ENCODE measurements at regions not wholly inside any gene's neighbourhood (a gene's known extent, or its start where the extent isn't known, plus 50 kb on each side); places are given as distances from the start of the nearest gene placed in this dataset.

DNA sequence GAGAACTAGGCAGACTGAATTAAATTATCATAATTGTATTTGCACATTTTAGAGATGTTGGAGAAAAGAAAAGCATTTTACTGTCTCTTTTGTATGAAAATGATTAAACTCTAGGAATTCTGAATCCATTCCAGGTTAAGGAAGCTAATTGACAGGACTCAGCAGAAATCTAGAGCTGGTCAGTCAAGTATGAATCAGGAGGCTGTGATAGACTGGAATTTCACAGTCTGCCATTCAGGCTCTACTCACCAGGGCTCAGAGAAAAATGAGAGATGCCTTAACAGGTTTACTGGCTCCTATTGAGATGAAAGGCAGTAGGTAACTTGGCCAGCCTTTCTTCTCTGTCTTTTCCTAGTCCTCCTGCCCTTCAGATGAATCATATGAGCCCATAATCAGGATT lies 693.9 kb upstream of the CHORDC1 start:
- H3K27ac ChIP-seq (ENCODE audit: extremely low read depth, low read depth, low read length): no peak overlapping the region
- no peak for TF ChIP-seq GLI4 (tag by site-specific recombination; IDR thresholded peaks at IDR 0.05)
- TF ChIP-seq ZNF529 (tag by site-specific recombination; IDR thresholded peaks at IDR 0.05; ENCODE audit: insufficient replicate concordance): no peak
- no peak for TF ChIP-seq ZBTB21 (tag by site-specific recombination; IDR thresholded peaks at IDR 0.05)
- no peak for TF ChIP-seq ZNF341 (tag by site-specific recombination; IDR thresholded peaks at IDR 0.05; ENCODE audit: low read depth)
- no peak for TF ChIP-seq ZNF530 (tag by site-specific recombination; IDR thresholded peaks at IDR 0.05; ENCODE audit: low read depth)
- TF ChIP-seq ZNF157 (tag by site-specific recombination; IDR thresholded peaks at IDR 0.05): no peak
- TF ChIP-seq YY1 (tag by site-specific recombination; IDR thresholded peaks at IDR 0.05): no peak
- no peak for TF ChIP-seq CTCF (tag by site-specific recombination; IDR thresholded peaks at IDR 0.05)
- TF ChIP-seq KLF1 (tag by site-specific recombination; IDR thresholded peaks at IDR 0.05): no peak
- no peak for TF ChIP-seq ZNF155 (tag by site-specific recombination; IDR thresholded peaks at IDR 0.05)
- TF ChIP-seq ZNF596 (tag by site-specific recombination; IDR thresholded peaks at IDR 0.05): no peak
- TF ChIP-seq ZNF624 (tag by site-specific recombination; IDR thresholded peaks at IDR 0.05): no peak
- TF ChIP-seq ZNF585B (tag by site-specific recombination; IDR thresholded peaks at IDR 0.05): no peak
- TF ChIP-seq ZNF202 (tag by site-specific recombination; IDR thresholded peaks at IDR 0.05; ENCODE audit: borderline replicate concordance): no peak
- H3K9me3 ChIP-seq (ENCODE audit: control insufficient read depth, insufficient read depth, low read depth, low read length): no peaks in the 10 kb centered on the region
- ChIA-PET POLR2A (no interaction called here), CTCF (no interaction called here)
- H3K4me3 ChIP-seq (ENCODE audit: low read depth, low read length): no peak overlapping the region
- H3K36me3 ChIP-seq (ENCODE audit: control insufficient read depth in 2 of 2, insufficient read depth in 1 of 2, low read length in 2 of 2): no peaks in the 10 kb centered on the region
- no peaks in the 10 kb centered on the region for H3K4me1 ChIP-seq (ENCODE audit: control insufficient read depth, insufficient read depth, low read length)

GRCh38 chr11:90913131-90913668 lies 690.4 kb upstream of the CHORDC1 start:
- H3K9me3 ChIP-seq (ENCODE audit: control insufficient read depth, insufficient read depth, low read depth, low read length): no peaks in the 10 kb centered on the region
- no peaks in the 10 kb centered on the region for H3K4me1 ChIP-seq (ENCODE audit: control insufficient read depth, insufficient read depth, low read length)
- H3K4me3 ChIP-seq (ENCODE audit: low read depth, low read length): no peak overlapping the region
- no peak overlapping the region for H3K27ac ChIP-seq (ENCODE audit: extremely low read depth, low read depth, low read length)
- POLR2A ChIA-PET: no interaction called here
- CTCF ChIA-PET: no interaction called here
- H3K36me3 ChIP-seq (ENCODE audit: control insufficient read depth in 2 of 2, insufficient read depth in 1 of 2, low read length in 2 of 2): no peaks in the 10 kb centered on the region
- TF ChIP-seq GLI4 (tag by site-specific recombination; IDR thresholded peaks at IDR 0.05) (no peak), ZFP3 (tag by site-specific recombination; IDR thresholded peaks at IDR 0.05; ENCODE audit: low read depth) (no peak), ZNF155 (tag by site-specific recombination; IDR thresholded peaks at IDR 0.05) (no peak), KLF8 (tag by site-specific recombination; IDR thresholded peaks at IDR 0.05) (no peak), ZNF18 (tag by site-specific recombination; IDR thresholded peaks at IDR 0.05) (no peak), ZNF529 (tag by site-specific recombination; IDR thresholded peaks at IDR 0.05; ENCODE audit: insufficient replicate concordance) (no peak), KLF7 (tag by site-specific recombination; IDR thresholded peaks at IDR 0.05; ENCODE audit: borderline replicate concordance) (no peak), ZFHX2 (tag by site-specific recombination; conservative IDR thresholded peaks at IDR 0.05) (no peak), ZNF169 (tag by site-specific recombination; IDR thresholded peaks at IDR 0.05) (no peak), ZNF112 (tag by site-specific recombination; IDR thresholded peaks at IDR 0.05) (no peak)
- TF ChIP-seq, protein P1, sequence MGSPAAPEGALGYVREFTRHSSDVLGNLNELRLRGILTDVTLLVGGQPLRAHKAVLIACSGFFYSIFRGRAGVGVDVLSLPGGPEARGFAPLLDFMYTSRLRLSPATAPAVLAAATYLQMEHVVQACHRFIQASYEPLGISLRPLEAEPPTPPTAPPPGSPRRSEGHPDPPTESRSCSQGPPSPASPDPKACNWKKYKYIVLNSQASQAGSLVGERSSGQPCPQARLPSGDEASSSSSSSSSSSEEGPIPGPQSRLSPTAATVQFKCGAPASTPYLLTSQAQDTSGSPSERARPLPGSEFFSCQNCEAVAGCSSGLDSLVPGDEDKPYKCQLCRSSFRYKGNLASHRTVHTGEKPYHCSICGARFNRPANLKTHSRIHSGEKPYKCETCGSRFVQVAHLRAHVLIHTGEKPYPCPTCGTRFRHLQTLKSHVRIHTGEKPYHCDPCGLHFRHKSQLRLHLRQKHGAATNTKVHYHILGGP (tag by site-specific recombination; IDR thresholded peaks at IDR 0.05): no peak
